ENCODE measurements at regions not wholly inside any gene's neighbourhood (a gene's known extent, or its start where the extent isn't known, plus 50 kb on each side); places are given as distances from the start of the nearest gene placed in this dataset.

- intact Hi-C loops (cut with micrococcal nuclease) = no loop called here
- no TSS peak for BruUV-seq (replicated peaks)
These were observed 92.9 kb upstream of the PTPN3 start for GRCh38 chr9:109590966-109591365.

More at GRCh38 chr9:109590966-109591365, 92.9 kb upstream of the PTPN3 start:
- ChIA-PET CTCF (no interaction called here), POLR2A (interaction anchor here (0.7 kb wide), 1 partner anchor 279 kb away, joined by 3 read pairs; no protein-coding TSS in a partner anchor)
- no peaks in the 10 kb centered on the region for H3K9me3 ChIP-seq (replicated peaks; ENCODE audit: control insufficient read depth, insufficient read depth, low read length)
- no peak overlapping the region for H3K4me3 ChIP-seq (replicated peaks in 1 of 3; ENCODE audit: insufficient read depth in 1 of 3, low read depth in 1 of 3, low read length in 3 of 3)
- H3K4me1 ChIP-seq (ENCODE audit: control insufficient read depth, extremely low read depth, insufficient read depth, low read length) = no peaks in the 10 kb centered on the region
- no peak for FAIRE-seq
- dilution Hi-C loops (cut with MboI; ENCODE audit: extremely low pct_ligation_motif_present, low sequenced_read_pairs) = no loop called here
- H2AFZ ChIP-seq (ENCODE audit: low read depth, low read length) = no peak overlapping the region
- no peaks in the 10 kb centered on the region for H3K79me2 ChIP-seq (ENCODE audit: control insufficient read depth, insufficient read depth, low read length)
- no peaks in the 10 kb centered on the region for H4K20me1 ChIP-seq (replicated peaks; ENCODE audit: control insufficient read depth, extremely low read depth, insufficient read depth, low read length)
- no peak overlapping the region for H3K9ac ChIP-seq (replicated peaks; ENCODE audit: extremely low read depth, insufficient read depth, low read length)
- H3K4me2 ChIP-seq (ENCODE audit: insufficient read depth, low read length) = no peak overlapping the region
- H3K9me1 ChIP-seq (replicated peaks; ENCODE audit: control insufficient read depth, extremely low read depth, insufficient read depth, low read length) = no peaks in the 10 kb centered on the region
- no peaks in the 10 kb centered on the region for H3K27me3 ChIP-seq (ENCODE audit: control insufficient read depth in 2 of 2, insufficient read depth in 2 of 2, low read length in 2 of 2)
- TF ChIP-seq JUN (IDR thresholded peaks at IDR 0.05; ENCODE audit: borderline replicate concordance, insufficient read depth, insufficient read length, low read depth) (no peak), EZH2 (IDR thresholded peaks at IDR 0.05; ENCODE audit: borderline replicate concordance, low read depth, low read length, severe bottlenecking) (no peak), GATA2 (IDR thresholded peaks at IDR 0.05; ENCODE audit: insufficient read depth, insufficient read length, low read depth, low read length) (no peak), POLR2A (IDR thresholded peaks at IDR 0.05; ENCODE audit: low read depth, low read length) (no peak), CTCF (IDR thresholded peaks at IDR 0.05; ENCODE audit: extremely low read depth in 1 of 2, insufficient read depth in 1 of 2, low read depth in 1 of 2, low read length in 2 of 2) (no peak), MAX (IDR thresholded peaks at IDR 0.05; ENCODE audit: insufficient read depth, insufficient read length) (no peak), POLR2AphosphoS5 (IDR thresholded peaks at IDR 0.05; ENCODE audit: insufficient read depth, low read depth, low read length) (no peak), MYC (IDR thresholded peaks at IDR 0.05; ENCODE audit: low read depth, low read length) (no peak), FOS (IDR thresholded peaks at IDR 0.05; ENCODE audit: borderline replicate concordance, insufficient read depth, low read length) (no peak)
- DNase-seq (ENCODE audit: low read depth, low spot score) = no peak
- H3K36me3 ChIP-seq (ENCODE audit: control insufficient read depth in 2 of 2, extremely low read depth in 1 of 2, insufficient read depth in 2 of 2, low read length in 2 of 2) = no peaks in the 10 kb centered on the region
- H3K27ac ChIP-seq (ENCODE audit: insufficient read depth, low read depth, low read length) = no peak overlapping the region

Measured in endothelial cell of umbilical vein (primary cell).